Endothelial cell of umbilical vein (primary cell): ENCODE measurements at regions not wholly inside any gene's neighbourhood (a gene's known extent, or its start where the extent isn't known, plus 50 kb on each side); places are given as distances from the start of the nearest gene placed in this dataset.
"Not testable (repeated sequence)": the region's sequence is repeated elsewhere in the genome, so short reads cannot be mapped to it uniquely, and the experiment has no call there.

Experiments used
- EZH2 ChIP-seq: IDR thresholded peaks from 2 replicates; pipeline ENCODE4 v1.6.1; 2012; ENCODE audit warnings: borderline replicate concordance, low read depth, mild to moderate bottlenecking, moderate library complexity, low read length, inconsistent platforms; ENCODE audit not compliant: severe bottlenecking
- POLR2A ChIP-seq: IDR thresholded peaks from 2 replicates; pipeline ENCODE4 v1.6.1; 2012; ENCODE audit warnings: low read depth, mild to moderate bottlenecking, control low read depth, low read length
- TF ChIP-seq, protein P1 (sequence below), 2 donors: IDR thresholded peaks; 1 replicate in 1 of 2; 2 replicates in 1 of 2; pipeline ENCODE4 v1.5.1; 2011; ENCODE audit warnings: low read length in 2 of 2, mild to moderate bottlenecking in 2 of 2, moderate library complexity in 2 of 2, control low read depth in 1 of 2, inconsistent platforms in 1 of 2, low read depth in 1 of 2; ENCODE audit not compliant: insufficient read depth in 1 of 2; ENCODE audit errors: extremely low read depth in 1 of 2

DNA sequence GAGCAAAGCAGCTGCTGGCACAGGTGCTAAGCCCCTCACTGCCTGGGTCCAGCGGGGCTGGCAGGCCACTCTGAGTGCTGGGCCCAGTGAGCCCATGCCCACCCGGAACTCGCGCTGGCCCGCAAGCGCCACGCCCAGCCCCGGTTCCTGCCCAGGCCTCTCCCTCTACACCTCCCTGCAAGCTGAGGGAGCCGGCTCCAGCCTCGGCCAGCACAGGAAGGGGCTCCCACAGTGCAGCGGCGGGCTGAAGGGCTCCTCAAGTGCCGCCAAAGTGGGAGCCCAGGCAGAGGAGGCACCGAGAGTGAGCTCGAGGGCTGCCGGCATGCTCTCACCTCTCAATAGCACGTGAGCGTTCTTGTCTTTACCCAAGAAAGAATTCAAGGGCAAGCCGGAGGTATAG lies 219.5 kb upstream of the FRG2C start:
- TF ChIP-seq, protein P1, sequence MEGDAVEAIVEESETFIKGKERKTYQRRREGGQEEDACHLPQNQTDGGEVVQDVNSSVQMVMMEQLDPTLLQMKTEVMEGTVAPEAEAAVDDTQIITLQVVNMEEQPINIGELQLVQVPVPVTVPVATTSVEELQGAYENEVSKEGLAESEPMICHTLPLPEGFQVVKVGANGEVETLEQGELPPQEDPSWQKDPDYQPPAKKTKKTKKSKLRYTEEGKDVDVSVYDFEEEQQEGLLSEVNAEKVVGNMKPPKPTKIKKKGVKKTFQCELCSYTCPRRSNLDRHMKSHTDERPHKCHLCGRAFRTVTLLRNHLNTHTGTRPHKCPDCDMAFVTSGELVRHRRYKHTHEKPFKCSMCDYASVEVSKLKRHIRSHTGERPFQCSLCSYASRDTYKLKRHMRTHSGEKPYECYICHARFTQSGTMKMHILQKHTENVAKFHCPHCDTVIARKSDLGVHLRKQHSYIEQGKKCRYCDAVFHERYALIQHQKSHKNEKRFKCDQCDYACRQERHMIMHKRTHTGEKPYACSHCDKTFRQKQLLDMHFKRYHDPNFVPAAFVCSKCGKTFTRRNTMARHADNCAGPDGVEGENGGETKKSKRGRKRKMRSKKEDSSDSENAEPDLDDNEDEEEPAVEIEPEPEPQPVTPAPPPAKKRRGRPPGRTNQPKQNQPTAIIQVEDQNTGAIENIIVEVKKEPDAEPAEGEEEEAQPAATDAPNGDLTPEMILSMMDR (IDR thresholded peaks at IDR 0.05; ENCODE audit: extremely low read depth in 1 of 2, insufficient read depth in 1 of 2, low read depth in 1 of 2, low read length in 2 of 2): not testable (repeated sequence)
- not testable (repeated sequence) for TF ChIP-seq EZH2, POLR2A
